Mucosa of descending colon (tissue), 3 donors: ENCODE measurements at regions not wholly inside any gene's neighbourhood (a gene's known extent, or its start where the extent isn't known, plus 50 kb on each side); places are given as distances from the start of the nearest gene placed in this dataset.

Experiments
- ATAC-seq: fragments of 200-7000 bp; cut with Tn5 transposase; one replicate; pipeline ENCODE4 v1.9.1; 2020; ENCODE audit warnings: mild to moderate bottlenecking, moderate library complexity
- DNase-seq, 3 donors: peaks; one replicate each; pipeline ENCODE4 v3.0.0-alpha.2; 2020
- H3K36me3 ChIP-seq: fragments of 200-600 bp; one replicate; pipeline ENCODE4 v1.8.0; 2021; ENCODE audit warnings: low read depth, mild to moderate bottlenecking
- H3K4me1 ChIP-seq: fragments of 200-600 bp; one replicate; pipeline ENCODE4 v1.8.0; 2021; ENCODE audit warnings: low read depth, mild to moderate bottlenecking
- H3K4me3 ChIP-seq: fragments of 200-600 bp; one replicate; pipeline ENCODE4 v1.8.0; 2021; ENCODE audit warnings: mild to moderate bottlenecking
- H3K9me3 ChIP-seq: fragments of 200-600 bp; one replicate; pipeline ENCODE4 v1.8.0; 2021; ENCODE audit warnings: mild to moderate bottlenecking
- intact Hi-C, 2 donors: fragments of 100-400 bp; cut with DNase I in 1 of 2; cut with micrococcal nuclease in 1 of 2; formaldehyde crosslinking; loops; one replicate each; pipeline versions ENCODE4 v1.11.0 to v1.11.1; 2022; cut with DNase I, micrococcal nuclease
- TF ChIP-seq, protein P1 (sequence below): fragments of 200-600 bp; IDR thresholded peaks from one replicate; pipeline ENCODE4 v1.8.0; 2022; ENCODE audit warnings: antibody characterized with exemption, mild to moderate bottlenecking
- donor health status: DM: no; HTN: no; CAD: no; lungs with moderate emphysema.
- donor health status: DM: no; HTN: no; CAD: no.
- donor health status: DM: no; HTN: yes; CAD: no.

DNA sequence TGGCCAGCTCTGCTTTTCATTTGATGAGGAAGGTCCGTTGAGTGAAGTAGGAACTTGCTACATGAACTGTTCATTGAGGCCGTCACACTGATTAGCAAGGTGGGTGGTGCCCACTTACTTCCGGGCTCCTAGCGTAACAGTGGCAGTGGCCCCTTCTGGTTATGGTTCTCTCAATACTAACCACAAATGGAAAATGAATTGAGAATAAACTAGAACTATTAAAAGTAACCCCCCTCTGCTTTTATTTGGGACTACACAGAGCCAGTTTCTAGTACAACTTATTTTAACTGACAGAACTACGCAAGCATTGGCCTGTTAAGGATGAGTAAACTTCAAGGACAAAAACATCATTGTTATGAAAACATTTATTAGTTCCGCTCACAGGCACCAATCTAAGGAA lies 519.1 kb downstream of the INHBA start:
- H3K36me3 ChIP-seq: no peaks in the 10 kb centered on the region
- no peak for ATAC-seq
- no peaks in the 10 kb centered on the region for H3K9me3 ChIP-seq
- no peak for DNase-seq
- no peaks in the 10 kb centered on the region for H3K4me1 ChIP-seq
- H3K4me3 ChIP-seq: no peak overlapping the region
- intact Hi-C loops: no loop called here
- TF ChIP-seq, protein P1, sequence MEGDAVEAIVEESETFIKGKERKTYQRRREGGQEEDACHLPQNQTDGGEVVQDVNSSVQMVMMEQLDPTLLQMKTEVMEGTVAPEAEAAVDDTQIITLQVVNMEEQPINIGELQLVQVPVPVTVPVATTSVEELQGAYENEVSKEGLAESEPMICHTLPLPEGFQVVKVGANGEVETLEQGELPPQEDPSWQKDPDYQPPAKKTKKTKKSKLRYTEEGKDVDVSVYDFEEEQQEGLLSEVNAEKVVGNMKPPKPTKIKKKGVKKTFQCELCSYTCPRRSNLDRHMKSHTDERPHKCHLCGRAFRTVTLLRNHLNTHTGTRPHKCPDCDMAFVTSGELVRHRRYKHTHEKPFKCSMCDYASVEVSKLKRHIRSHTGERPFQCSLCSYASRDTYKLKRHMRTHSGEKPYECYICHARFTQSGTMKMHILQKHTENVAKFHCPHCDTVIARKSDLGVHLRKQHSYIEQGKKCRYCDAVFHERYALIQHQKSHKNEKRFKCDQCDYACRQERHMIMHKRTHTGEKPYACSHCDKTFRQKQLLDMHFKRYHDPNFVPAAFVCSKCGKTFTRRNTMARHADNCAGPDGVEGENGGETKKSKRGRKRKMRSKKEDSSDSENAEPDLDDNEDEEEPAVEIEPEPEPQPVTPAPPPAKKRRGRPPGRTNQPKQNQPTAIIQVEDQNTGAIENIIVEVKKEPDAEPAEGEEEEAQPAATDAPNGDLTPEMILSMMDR: no peak

DNA sequence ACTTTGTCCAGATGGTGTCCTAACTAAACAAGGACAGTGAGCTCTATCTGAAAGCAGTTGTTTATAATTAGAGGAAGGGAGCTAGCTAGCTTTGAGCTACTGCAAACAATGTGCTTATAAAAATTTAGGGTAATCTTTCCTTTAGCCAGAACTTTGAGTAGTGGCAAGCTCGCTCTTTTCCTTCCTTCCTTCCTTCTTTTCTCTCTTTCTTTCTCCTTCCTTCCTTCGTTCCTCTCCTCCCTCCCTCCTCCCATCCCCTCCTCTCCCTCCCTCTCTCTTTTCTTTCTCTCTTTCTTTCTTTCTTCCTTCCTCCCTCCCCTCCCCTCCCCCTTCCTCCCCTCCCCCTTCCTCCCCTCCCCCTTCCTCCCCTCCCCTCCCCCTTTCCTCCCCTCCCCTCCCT lies 520.1 kb downstream of the INHBA start:
- DNase-seq: no peak
- Histone ChIP-seq H3K9me3 (no peaks in the 10 kb centered on the region), H3K36me3 (no peaks in the 10 kb centered on the region), H3K4me3 (no peak overlapping the region), H3K4me1 (no peaks in the 10 kb centered on the region)
- intact Hi-C loops: no loop called here
- TF ChIP-seq, protein P1: no peak
- no peak for ATAC-seq

DNA sequence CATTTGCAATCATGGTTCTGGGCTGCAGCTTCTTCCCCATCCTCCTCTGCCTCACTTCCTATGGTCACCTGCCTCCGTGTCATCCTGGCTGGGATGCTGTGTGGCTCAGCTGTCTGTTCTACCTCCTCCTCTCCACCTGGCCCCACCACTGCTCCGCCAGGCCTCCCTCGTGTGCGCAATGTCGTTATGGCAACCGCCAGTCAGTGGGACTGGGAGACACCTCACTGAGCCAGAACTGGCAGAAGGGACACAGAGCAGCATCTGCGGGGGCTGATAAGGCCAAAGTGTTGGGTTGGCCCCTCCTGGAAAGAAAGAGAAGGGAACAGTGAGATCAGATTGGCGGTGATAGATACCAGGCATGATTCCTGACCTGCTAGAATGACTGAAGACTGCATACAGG lies 527.5 kb downstream of the INHBA start:
- Histone ChIP-seq H3K4me3 (no peak overlapping the region), H3K36me3 (no peaks in the 10 kb centered on the region), H3K4me1 (no peaks in the 10 kb centered on the region), H3K9me3 (no peaks in the 10 kb centered on the region)
- TF ChIP-seq, protein P1: no peak
- no peak for ATAC-seq
- intact Hi-C loops: no loop called here
- DNase-seq: no peak

DNA sequence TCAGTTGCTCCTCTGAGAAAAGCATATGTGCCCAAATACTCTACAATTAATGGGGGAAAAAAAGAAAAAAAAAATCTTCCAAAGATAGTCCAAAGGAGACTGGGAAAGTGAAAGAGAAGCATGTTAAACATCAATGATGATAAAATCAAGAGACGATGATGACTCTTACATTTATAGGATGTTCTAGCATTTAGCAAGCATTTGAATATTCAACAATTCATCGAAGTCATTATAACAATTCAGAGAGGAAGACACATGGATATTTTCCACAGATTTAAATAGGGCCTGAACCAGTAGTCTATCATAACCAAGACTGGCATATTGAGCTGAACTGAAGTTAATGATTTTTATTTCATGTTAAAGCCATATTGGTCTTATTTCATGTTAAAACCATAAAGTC lies 528.4 kb downstream of the INHBA start:
- Histone ChIP-seq H3K9me3 (no peaks in the 10 kb centered on the region), H3K4me1 (no peaks in the 10 kb centered on the region), H3K36me3 (no peaks in the 10 kb centered on the region), H3K4me3 (no peak overlapping the region)
- ATAC-seq: no peak
- TF ChIP-seq, protein P1: no peak
- intact Hi-C loops: no loop called here
- DNase-seq: no peak

DNA sequence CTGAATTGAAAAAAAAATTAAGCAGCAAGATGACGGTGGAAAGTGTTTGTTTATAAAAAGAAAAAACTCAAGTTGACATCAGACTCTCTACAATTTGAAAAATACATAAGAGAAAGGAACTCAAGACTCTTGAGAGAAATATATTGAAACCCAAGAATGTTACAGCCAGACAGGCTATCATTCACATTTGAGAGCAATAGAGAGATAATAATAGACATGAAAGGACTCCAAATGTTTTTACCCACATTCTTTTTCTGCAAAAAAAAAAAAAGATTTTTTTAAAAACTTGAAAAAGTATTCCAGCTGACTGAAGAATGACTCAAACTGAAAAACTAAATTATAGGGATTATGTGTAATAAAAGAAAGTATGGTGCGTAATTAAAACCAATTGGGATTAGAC lies 532.4 kb downstream of the INHBA start:
- TF ChIP-seq, protein P1: no peak
- no peak for ATAC-seq
- Histone ChIP-seq H3K4me1 (no peaks in the 10 kb centered on the region), H3K4me3 (no peak overlapping the region), H3K9me3 (no peaks in the 10 kb centered on the region), H3K36me3 (no peaks in the 10 kb centered on the region)
- intact Hi-C loops: no loop called here
- no peak for DNase-seq

DNA sequence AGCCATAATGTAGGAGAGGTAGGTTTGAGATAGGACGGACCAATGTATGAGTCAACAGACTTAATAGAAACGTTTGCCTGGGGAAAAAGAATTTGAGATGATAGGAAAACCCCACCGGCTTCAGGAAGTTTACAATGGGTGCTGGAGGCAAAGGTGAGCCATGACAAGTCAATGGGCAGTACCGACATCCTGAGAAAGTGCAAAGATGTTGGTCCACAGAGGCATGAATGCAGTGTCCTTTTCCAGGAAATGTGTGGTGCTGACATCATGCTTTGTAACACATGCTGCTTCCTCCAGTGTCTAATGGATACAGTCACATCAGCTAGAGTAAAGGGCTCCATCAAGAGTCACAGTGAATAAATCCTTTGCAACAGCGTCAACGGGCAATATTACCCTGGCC lies 533.6 kb downstream of the INHBA start:
- intact Hi-C loops: no loop called here

More for the DNA sequence above, 533.6 kb downstream of the INHBA start:
- H3K36me3 ChIP-seq: no peaks in the 10 kb centered on the region
- ATAC-seq (no peak), DNase-seq (no peak)
- H3K9me3 ChIP-seq: no peaks in the 10 kb centered on the region
- TF ChIP-seq, protein P1: no peak
- H3K4me3 ChIP-seq: no peak overlapping the region
- no peaks in the 10 kb centered on the region for H3K4me1 ChIP-seq
